ENCODE measurements at regions not wholly inside any gene's neighbourhood (a gene's known extent, or its start where the extent isn't known, plus 50 kb on each side); places are given as distances from the start of the nearest gene placed in this dataset.

DNA sequence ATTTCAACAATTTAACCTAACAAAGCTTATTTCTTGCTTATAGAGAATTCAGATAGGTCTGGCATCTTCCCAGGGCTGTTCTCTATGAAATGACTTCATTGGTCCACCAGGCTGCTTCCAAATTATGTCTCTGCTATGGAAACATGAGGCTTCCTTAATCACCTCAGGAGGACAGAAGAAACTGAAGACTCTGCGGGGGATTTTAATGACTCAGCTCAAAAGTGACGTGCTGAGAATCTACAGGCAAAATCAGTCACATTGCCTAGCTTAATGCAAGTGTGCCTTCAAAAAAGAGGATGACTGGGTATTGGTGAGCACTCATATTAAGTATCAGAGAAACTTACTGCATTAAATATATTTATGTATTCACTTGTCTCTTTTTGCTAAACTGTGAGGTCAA, 315.5 kb upstream of the RGMB start:
- TF ChIP-seq POLR2A (IDR thresholded peaks at IDR 0.05) (no peak), POLR2AphosphoS5 (IDR thresholded peaks at IDR 0.05) (no peak)
